ENCODE measurements at regions not wholly inside any gene's neighbourhood (a gene's known extent, or its start where the extent isn't known, plus 50 kb on each side); places are given as distances from the start of the nearest gene placed in this dataset.

GRCh38 chr18:78080761-78081160, 831.1 kb downstream of the GALR1 start:
- DNase-seq: no peak

- no peak for DNase-seq
Observed at GRCh38 chr18:78082816-78083215, 833.2 kb downstream of the GALR1 start.

GRCh38 chr18:78085241-78086185, 835.9 kb downstream of the GALR1 start:
- DNase-seq: no peak

- DNase-seq: no peak
Observed at GRCh38 chr18:78086931-78087330, 837.3 kb downstream of the GALR1 start.

- DNase-seq: no peak
Observed at GRCh38 chr18:78087338-78087737, 837.7 kb downstream of the GALR1 start.

- no peak for DNase-seq
Observed at GRCh38 chr18:78090584-78090983, 840.9 kb downstream of the GALR1 start.

GRCh38 chr18:78092901-78093300, 843.3 kb downstream of the GALR1 start:
- no peak for DNase-seq

GRCh38 chr18:78099979-78100588, 850.4 kb downstream of the GALR1 start:
- no peak for DNase-seq

- no peak for DNase-seq
Observed at GRCh38 chr18:78101091-78101490, 851.4 kb downstream of the GALR1 start.

- DNase-seq: no peak
Observed at GRCh38 chr18:78102135-78102534, 852.5 kb downstream of the GALR1 start.

GRCh38 chr18:78105611-78106010, 856.0 kb downstream of the GALR1 start:
- DNase-seq: no peak

GRCh38 chr18:78106946-78107345, 857.3 kb downstream of the GALR1 start:
- no peak for DNase-seq

- DNase-seq: no peak
Observed at GRCh38 chr18:78107363-78107762, 857.7 kb downstream of the GALR1 start.

GRCh38 chr18:78108554-78108953, 858.9 kb downstream of the GALR1 start:
- DNase-seq: no peak

- no peak for DNase-seq
Observed at GRCh38 chr18:78113136-78113939, 863.7 kb downstream of the GALR1 start.

- DNase-seq: no peak
Observed at GRCh38 chr18:78113940-78114251, 864.2 kb downstream of the GALR1 start.

GRCh38 chr18:78115896-78116561, 863.6 kb upstream of the SALL3 start:
- no peak for DNase-seq

GRCh38 chr18:78123144-78123909, 856.3 kb upstream of the SALL3 start:
- DNase-seq: no peak

- no peak for DNase-seq
Observed at GRCh38 chr18:78123926-78124797, 855.5 kb upstream of the SALL3 start.

- no peak for DNase-seq
Observed at GRCh38 chr18:78125206-78125896, 854.3 kb upstream of the SALL3 start.

- no peak for DNase-seq
Observed at GRCh38 chr18:78126106-78126505, 853.5 kb upstream of the SALL3 start.
